T-helper 22 cell (primary cell): ENCODE measurements at regions not wholly inside any gene's neighbourhood (a gene's known extent, or its start where the extent isn't known, plus 50 kb on each side); places are given as distances from the start of the nearest gene placed in this dataset.

ENCODE experiments used
- DNase-seq: peaks from one replicate; pipeline ENCODE4 v3.0.0-alpha.2; 2020; ENCODE audit warnings: low read depth

- DNase-seq = no peak
Measured at GRCh38 chr14:71711125-71711524, 221.1 kb upstream of the RGS6 start.

DNA sequence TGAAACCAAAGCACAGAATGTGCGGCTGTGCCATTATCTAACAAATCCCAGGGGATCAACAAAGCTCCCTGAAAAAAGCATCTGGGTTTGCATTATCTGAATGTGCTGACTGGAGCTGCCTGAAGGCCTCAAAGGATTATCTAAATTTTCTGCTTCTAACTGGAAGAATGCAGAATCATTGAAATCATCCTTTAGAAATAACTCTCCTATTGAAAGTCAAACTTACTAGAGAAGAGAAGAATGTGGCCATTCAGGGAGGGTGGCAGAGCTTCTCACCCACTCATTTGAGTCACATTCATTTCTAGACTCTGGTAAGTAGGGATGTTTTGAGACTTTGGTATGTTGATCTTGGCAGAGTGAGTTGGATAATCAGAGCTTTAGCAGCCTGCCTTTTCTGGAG lies 220.6 kb upstream of the RGS6 start:
- DNase-seq = no peak

DNA sequence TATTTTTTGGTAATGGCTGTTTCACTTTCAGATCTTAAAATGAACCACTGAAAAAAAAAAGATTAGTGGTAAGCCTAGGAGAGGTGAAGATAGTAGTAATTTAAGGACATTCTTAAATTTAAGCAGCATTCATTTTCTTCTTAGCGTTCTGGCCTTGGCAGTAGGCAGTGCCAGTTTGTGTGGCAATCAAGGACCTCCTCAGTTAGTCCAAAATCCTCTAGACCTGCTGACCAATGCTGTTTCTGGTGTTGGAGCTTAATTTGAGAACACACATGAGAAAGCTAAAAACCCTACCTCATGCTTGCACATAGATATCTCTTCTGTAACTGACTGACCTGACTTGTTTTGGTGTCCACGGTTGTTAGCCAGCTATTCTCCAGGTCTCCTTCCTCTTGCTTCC lies 219.8 kb upstream of the RGS6 start:
- no peak for DNase-seq

DNA sequence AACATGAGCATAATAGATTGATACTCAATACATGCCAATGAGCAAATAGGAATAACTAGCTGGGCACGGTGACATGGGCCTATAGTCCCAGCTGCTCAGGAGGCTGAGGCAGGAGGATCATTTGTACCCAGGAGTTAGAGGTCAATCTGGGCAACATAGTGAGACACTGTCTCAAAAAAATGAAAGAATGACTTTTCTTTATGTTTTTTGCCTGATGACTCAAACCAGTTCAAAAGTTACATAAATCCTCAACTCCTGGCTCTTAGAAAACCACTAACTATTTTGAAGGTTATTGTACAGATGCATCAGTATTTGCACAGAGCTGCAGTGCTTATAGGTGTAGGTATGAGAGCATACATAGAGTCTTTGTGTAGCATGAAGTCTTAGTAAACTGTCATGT lies 219.2 kb upstream of the RGS6 start:
- no peak for DNase-seq

DNA sequence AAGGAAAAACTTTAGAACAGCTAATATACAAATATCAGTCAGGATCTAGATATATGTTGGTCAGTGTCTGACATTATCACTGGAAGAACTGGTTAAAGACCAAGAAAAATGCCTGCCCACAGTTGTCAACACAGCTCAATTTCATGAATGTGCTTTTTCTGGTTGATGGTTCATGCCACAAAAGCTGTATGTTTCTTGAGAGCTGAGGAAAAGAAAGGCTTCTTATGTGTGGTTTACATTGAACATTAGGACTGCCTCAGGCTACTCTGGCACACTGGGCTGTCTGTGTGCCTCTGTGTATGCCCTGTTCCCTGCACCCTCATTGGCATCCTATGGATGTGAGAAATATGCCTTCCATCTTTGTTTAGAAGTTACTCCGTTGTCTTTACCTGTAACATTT lies 218.8 kb upstream of the RGS6 start:
- no peak for DNase-seq

GRCh38 chr14:71714225-71714624 lies 218.0 kb upstream of the RGS6 start:
- DNase-seq = no peak

GRCh38 chr14:71716041-71716772 lies 216.0 kb upstream of the RGS6 start:
- no peak for DNase-seq

- DNase-seq = no peak
Measured at GRCh38 chr14:71720978-71721624, 211.1 kb upstream of the RGS6 start.

DNA sequence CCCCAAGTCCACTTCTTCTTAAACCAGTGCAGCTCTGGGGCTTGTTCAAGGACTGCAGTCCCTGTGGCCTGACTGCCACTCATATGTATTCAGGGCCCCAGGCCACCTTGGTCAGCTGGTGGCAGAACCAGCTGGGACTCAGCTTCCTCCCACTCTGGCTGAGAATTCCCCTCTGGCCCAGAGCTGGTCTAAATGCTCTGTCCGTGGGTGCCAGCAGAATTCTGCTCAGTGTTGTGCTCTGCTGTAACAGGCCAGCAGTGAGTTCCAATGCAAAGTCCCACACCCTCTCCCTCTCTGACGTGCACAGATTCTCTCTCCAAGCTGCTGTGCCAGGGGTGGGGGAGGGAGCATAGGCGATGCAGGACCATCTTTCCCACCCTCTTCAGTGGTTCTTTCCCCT lies 210.4 kb upstream of the RGS6 start:
- DNase-seq = no peak

DNA sequence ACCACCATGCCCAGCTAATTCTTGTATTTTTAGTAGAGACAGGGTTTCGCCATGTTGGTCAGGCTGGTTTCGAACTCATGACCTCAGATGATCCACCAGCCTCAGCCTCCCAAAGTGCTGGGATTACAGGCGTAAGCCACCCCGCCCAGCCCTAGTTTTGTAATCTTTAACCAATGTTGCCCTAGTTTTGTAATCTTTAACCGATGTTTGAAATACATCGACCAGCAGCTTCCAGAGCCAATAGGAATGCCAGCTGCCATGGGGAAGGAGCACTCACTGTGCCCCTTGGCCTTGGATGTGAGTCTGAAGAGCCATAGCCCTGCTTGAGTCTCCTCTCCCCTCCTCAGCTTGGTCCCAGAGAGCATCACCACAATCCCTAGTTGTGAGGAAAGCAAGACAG lies 209.3 kb upstream of the RGS6 start:
- DNase-seq = no peak

- no peak for DNase-seq
Measured at GRCh38 chr14:71725922-71726579, 206.2 kb upstream of the RGS6 start.

GRCh38 chr14:71726580-71727021 lies 205.6 kb upstream of the RGS6 start:
- no peak for DNase-seq

GRCh38 chr14:71728386-71728785 lies 203.8 kb upstream of the RGS6 start:
- DNase-seq = no peak

GRCh38 chr14:71729596-71729995 lies 202.6 kb upstream of the RGS6 start:
- no peak for DNase-seq

- DNase-seq = no peak
Measured at GRCh38 chr14:71730471-71730870, 201.8 kb upstream of the RGS6 start.

GRCh38 chr14:71731096-71731495 lies 201.1 kb upstream of the RGS6 start:
- no peak for DNase-seq

- DNase-seq = no peak
Measured at GRCh38 chr14:71733210-71733883, 198.9 kb upstream of the RGS6 start.

GRCh38 chr14:71734076-71734475 lies 198.2 kb upstream of the RGS6 start:
- no peak for DNase-seq

DNA sequence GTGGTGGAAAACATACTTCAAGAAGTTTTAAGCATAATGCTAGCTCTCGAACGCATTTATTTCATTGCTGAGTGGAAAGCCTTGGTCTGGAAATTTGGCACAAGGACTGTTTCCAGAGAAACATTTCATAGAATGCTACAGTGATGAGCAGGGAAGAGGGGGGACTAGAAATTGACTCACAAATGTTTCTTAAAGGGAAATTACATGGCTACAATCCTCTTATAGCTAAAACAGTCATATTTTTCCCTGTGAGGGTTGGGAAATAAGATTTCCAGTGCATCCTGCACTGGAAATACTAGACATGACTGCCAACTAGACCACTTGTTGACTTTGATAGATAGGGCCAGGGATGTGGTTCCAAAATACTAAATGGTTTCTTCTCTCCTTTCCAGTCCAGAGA lies 197.3 kb upstream of the RGS6 start:
- no peak for DNase-seq

- no peak for DNase-seq
Measured at GRCh38 chr14:71737760-71738159, 194.5 kb upstream of the RGS6 start.

DNA sequence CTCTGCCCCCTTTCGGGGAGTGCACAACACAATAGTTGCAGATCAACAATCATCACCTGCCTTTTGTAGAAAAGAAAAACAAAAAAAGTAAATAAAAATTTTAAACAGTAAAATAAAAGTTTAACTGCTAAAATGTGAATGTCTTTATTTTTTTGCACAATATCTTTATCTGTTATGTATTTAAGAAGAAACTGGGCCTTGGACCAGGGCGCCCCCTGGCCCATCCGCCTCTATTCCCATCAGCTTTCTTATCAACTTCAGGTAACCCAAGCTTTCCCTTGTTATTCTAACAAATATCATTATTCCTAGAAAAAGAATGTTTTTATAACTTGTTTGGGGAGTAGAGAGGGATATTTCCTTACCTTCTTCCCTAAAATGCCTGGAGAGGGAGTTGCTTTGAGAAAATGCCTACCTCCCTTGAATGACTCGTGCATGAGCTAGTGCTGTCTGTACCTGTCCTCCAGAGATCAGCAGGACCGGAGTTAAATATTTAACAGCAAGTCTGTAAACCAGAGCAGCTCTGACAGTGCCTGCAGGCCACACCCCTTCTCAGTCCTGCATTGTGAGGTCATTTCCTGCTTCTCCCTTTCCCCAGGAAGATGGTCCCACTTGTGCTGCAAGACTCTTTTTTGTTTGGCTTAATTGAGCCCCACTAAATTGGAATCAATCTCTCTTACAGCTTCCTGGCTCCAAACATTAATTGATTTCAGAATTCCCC lies 192.8 kb upstream of the RGS6 start:
- DNase-seq = no peak

DNA sequence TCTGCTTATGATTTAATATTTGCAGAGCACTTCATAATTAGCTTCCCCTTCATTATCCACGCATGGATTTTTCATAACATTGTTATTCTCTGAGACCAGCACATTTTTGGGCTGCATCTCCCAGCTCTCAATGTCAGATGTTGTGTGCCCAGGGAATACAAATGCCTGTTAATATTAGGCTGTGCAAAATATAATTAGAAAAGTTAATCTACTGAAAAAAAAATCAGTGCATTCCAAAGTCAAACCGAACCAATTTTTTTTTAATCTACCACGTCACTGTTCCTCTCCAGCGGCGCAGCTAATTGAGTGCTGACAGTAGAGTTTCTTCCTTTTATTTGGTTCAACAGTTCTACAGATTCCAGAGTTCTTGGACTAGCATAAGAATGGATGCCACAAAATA lies 191.0 kb upstream of the RGS6 start:
- no peak for DNase-seq
